GM21390 (cell line): ENCODE measurements at regions not wholly inside any gene's neighbourhood (a gene's known extent, or its start where the extent isn't known, plus 50 kb on each side); places are given as distances from the start of the nearest gene placed in this dataset.

Experiments used
- ATAC-seq: cut with Tn5 transposase; IDR thresholded peaks from one replicate; pipeline ENCODE4 v1.9.1; 2021; ENCODE audit not compliant: unreplicated experiment

DNA sequence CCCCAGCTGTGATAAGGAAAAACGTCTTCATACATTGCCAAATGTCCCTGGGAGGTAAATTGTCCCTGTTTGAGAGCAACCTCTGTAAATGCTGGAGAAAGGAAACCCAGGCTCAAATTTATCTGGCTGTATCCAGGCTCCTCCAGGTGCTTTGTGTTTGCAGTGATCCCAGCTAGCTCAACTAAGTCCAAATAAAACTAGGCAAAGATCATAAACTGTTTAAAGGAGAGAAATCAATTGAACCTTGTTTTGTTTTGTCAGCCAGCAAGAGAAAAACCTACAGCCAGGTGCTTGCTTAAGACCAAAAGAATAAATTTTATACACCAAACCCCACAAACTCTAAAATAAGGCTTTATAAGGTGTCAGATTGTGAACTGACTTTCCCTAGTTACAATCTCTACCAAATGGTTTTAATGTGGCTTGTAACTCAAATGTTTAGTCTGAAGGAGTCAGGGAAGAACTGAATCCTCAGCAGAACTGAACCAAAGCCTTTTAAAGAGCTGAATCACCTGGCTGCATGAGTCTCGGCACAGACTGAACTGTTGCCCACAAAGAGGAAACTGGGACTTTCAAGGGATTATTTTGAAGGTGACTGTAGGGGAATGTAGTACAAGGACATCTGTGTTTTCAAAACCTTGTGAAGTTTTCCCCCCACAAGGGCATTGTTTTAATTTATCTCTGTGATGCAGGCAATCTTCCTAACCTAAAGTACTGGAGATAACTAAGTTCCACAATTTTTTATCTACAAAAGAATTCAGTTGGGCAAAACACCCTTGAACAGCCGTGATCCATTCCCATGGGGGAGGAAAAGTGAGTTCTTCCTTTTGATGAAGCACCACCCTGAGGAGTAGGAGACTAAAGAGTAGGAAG lies 201.7 kb upstream of the TARS1 start:
- ATAC-seq, result no peak

DNA sequence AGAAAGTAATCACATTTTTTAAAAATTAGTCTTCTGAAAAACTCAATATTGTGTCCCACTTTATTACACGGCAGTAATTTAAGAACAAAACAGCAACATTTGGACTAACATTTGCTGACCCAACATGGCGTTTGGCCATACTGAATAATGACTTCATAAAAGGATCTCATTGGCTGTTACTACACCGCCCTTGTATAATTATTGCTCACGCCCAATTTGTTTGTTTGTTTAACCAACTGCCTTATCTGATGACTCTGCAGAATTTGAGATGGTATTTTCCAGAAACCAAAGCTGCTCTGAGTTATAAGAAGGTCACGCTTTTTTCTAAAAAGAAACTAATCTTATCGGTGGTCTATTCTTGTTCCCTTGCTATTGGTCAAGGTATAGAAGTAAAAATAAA lies 200.2 kb upstream of the TARS1 start:
- no peak for ATAC-seq

DNA sequence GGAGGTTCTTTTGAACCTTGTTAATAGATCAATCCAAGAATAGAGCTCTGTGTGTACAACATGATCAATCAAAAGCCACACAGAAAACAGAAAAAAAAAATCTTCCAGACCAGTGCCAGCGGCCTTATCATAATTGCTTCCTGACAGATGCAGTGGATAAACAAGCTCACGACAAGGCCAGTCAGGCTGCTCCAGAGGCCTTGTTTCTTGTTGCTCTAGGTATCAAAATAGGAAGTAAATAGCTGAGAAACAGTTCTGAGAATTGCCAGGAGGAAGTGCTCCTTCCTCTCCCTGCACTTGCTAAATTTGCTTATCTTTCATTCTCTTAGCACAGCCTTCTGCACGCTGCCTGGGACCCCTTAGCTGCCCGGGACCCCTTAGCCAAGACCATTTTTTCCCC lies 199.0 kb upstream of the TARS1 start:
- ATAC-seq, result peak; percentile 64

DNA sequence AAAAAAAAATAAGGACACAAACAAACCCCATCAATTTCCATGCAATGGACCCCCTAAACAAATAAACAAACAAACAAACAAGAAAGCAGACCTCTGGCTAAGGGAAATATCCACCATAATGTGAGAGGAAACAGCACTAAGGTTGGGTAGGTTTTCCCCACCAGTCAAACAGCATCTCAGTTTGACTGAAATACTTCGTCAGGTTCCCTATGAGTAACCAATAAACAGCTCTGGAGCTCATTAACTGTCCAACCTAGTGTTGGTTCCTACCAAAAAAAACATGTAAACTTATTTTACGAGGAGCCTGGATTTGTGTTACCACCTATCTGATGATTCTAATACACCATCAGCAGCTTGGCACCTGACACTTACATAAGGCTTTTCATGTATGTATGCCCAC lies 198.5 kb upstream of the TARS1 start:
- no peak for ATAC-seq

DNA sequence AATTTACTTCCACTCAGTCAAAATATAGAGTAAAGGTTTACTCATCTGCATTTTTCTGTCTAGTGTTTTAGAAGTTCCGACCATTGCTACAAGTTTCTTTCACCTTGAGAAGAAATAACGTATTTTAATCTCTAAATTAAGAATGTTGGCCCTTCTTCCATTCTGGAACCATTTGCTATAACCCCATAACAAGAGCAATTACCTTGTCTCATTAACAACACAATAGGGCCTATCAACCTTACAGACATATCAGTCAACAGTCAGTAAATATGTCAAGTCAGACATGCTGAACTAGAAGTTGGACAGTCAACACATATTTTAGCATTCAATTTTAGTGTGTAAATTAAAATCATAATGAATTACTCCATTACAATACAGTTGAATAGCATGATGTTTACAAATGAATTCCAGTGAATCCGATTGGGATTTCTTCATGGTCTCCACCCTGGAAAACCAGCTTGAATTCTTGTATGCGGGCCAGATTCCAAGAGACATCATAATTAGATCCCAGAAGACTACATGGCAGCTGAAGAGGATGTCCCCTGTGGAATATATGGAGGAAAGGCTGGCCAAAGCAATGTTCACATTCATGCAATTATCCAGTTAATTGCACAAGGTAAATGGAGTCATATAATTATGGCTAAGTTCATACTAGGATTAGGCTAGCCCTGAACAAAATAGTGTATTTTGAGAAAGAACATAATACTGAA lies 196.2 kb upstream of the TARS1 start:
- no peak for ATAC-seq

DNA sequence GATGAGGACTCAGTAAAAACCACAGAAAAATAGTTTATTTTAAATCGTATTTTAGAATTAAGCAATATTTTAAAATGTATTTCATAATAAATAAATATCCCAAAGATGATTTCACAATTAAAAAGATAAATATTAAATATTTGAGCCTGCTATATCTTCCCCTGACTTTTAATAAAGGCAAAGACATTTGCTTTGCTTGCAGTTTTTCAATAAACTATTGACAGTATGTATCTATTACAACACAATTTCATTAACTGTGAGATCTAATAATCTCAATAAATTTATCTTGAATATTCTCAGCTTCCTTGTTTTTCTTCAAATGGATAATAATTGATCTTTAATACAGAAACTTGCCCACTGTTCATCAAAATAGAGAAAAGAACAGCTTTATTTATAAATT lies 186.2 kb upstream of the TARS1 start:
- ATAC-seq, result no peak

DNA sequence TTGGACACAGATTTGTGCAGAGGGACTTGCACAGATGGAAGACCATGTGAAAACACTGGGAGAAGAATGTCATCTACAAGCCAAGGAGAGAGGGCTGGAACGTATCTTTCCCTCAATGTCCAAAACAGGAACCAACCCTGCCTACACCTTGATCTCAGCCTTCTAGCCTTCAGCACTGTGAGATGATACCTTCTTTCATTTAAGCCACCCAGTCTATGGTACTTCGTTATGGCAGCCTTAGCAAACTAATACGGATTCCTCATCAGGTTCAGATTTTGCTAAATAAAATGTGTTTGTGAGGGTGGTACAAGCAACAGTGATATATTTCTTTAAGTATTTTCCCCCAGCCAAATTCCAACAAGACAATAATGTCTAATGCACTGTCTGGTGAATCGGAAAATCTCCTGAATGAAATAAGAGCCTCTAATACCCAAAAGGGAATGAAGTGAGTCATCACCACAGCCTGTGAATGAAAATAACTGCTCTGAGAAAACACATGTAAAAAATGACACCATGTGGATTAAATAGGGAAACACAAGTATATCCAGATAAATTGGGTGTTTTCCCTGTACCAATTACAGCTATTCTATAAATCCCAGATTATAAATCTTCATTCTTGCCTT lies 182.8 kb upstream of the TARS1 start:
- ATAC-seq, result no peak

DNA sequence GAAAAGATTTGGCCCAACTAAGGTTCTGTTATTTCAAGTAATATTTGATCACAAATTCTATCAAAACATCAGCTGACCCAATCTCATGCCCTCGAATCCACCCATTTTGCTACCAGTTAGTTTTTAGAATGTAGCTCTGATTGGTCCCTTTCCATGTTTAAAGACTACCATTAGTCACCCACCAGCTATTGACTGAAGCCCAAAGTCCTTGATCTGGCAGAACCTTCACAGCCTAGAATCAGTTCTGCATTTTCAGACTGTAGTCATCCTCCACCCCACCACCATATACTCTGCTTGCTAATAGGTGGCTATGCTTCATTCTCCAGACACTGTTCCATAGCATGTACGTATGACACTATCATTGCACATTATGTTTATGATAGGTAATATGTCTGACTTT lies 182.2 kb upstream of the TARS1 start:
- no peak for ATAC-seq

DNA sequence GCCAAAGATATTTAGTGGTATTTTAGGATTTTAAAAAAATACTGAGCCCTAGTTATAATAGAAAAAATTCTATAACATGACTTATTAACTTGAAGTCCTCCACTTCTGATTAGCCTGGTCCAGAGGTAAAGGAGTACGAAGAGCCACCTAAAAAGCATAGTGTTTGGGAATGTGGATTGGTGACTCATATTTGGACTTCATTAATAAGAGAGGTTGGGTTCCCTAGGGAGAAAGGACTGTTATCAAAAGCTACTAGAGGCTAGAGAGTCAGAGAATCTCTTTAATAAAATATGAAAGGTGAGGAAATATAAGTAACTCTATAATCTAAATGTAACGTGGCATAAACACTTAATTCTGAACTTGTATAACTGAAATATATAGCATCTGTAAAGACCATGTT lies 180.7 kb upstream of the TARS1 start:
- ATAC-seq, result no peak

DNA sequence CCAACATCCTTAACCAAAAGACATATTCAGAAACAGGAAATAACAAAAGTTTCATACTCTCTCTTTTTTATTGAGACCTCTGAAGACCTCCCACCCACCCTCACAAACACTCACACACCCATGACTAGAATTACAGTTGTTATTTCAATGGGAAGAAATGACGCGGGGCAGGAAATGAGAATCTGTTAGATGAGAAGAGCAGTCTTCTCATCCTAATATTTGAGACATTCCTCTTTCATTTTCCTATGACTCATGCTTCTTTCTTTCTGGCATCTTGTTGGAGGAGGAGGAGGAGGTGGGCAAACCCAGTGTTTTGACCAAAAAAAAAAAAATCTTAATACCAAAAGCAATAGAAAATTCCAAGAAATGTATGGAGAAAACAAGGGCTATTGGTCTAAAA lies 179.5 kb upstream of the TARS1 start:
- ATAC-seq, result no peak

DNA sequence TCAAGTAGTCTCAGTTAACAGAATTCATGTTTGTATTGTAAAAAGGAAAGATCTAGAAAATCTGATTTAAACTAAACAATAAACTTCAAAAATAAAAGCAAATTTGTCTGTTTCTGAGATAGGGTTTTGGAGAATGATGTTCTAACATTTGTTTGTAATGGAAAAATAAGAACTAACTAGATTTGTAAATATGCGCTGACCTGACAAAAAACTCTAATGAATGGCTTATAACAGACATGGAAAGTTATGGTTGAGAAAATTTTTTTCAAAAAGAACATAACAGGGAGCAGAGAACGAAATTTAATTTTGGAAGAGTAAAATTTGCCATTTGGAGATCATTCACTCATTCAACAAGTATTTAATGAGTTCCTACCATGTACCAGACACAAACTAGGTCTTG lies 179.0 kb upstream of the TARS1 start:
- no peak for ATAC-seq

DNA sequence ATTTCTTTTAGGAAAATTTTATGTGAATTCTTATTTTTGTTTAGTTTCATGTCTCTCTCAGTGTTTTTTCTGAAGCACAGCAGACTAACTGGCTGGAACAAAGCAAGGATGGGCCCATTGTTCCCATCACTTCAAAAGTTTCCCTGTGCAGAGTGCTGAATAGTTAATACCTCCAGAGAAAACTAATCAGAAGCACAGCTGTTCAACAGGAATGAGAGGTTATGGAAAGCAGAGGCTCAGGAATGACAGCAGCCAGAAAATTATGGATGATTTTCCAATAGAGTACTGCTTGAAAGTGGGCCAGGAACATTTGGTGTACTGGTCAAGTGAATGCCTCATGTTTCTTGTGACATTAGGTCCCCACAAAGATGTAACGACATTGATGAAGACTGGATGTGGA lies 173.0 kb upstream of the TARS1 start:
- ATAC-seq, result no peak

DNA sequence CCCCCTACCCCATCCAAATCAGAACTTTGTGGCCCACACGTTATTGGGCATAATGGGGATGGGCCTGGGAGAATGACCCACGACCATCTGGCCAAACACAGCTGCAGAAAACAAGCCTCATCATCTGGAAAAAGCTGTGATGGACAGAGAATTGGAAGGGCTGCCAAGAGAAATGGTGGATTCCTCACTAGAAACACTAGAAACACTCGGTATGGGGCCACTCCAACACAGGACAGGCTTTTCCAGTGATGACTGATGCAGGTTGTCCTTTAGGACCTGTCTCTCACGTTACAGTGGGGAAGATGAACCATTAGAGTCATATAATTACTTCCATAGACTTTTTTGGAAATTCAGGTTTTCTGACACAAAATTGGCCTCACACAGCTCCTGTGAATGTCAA lies 172.4 kb upstream of the TARS1 start:
- no peak for ATAC-seq

DNA sequence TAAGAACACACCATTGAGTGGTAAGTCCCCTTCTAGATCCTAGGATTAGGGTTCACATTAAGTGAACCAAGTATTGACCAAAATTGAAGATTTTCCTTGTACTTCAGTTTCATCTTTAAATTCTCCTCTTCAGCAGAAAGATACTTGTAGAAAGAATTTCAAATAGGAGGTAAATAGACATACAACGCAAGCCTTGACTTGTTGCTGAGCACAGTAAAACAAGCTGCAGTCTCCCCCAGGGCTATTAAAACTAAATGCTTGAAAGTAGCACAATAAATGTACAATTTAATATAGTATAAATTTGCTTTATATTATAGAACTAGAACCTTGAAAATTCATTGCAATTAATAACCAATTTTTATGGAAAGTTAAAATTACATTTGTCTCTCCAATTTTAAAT lies 170.1 kb upstream of the TARS1 start:
- no peak for ATAC-seq

DNA sequence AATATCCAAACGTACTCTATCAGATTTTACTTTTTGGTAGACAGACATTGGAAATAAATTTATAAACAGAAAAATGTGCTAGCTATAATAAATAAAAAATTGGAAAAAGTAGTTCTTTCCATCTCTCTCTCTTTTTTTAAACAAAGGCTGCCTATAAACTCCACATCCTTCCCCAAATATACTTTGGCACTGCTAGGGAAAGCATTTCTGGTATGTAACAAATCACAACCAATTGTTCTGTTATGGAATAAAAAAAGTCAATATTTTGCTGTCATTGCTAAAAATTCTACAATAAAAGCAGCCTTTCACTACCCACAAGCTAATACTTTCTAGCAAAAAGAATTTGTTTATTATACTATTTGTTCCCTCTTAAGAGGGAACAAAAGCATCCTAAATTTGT lies 169.2 kb upstream of the TARS1 start:
- ATAC-seq, result no peak

DNA sequence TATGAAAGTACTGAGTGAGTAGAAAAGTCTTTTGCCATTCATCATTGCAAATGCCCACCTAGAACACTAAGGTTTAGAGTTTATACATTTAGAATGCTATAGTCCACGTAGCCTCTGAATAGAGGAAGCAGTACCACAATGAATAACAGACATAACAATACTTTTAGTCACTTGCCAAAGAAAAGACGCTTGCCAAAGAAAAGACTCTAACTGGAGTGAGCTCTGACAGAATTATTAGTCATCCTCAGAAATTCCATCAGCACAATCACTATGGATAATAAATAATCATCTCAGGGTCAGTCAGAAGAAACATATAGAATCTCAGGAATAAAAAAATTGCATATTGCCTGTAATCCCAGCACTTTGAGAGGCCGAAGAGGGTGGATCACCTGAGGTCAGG lies 168.5 kb upstream of the TARS1 start:
- ATAC-seq, result no peak

DNA sequence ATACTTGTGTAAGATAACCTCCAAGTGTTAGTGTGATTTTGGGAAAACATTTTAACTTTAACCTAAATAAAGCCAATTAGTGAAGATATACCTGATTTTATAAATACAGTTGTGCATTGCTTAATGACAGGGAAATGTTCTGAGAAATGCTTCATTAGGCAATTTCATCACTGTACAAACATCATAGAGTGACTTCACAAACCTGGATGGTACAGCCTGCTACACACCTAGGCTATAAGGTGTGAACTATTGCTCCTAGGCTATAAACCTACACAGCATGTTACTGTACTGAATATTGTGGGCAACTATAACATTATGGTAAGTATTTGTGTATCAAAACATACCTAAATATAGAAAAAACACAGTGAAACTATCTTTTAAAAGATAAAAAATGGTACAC lies 166.8 kb upstream of the TARS1 start:
- no peak for ATAC-seq

DNA sequence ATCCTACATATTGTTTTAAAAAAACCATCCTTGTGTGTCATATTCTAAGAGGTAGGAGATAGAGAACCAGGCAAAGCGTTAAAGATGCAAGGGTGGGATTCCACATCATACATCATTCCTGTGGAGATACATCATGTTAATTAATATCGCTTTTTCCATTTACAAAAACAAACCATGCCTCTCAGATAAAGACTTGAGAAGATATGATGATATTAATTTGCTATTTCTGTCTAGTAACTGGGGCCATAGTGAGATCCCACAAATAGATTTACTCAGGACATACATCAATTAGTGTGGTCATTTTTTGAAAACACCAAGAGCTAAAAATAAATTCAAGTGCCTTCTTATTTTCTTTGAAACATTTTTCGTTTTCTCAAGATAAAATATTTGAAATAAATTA lies 165.4 kb upstream of the TARS1 start:
- ATAC-seq, result no peak

DNA sequence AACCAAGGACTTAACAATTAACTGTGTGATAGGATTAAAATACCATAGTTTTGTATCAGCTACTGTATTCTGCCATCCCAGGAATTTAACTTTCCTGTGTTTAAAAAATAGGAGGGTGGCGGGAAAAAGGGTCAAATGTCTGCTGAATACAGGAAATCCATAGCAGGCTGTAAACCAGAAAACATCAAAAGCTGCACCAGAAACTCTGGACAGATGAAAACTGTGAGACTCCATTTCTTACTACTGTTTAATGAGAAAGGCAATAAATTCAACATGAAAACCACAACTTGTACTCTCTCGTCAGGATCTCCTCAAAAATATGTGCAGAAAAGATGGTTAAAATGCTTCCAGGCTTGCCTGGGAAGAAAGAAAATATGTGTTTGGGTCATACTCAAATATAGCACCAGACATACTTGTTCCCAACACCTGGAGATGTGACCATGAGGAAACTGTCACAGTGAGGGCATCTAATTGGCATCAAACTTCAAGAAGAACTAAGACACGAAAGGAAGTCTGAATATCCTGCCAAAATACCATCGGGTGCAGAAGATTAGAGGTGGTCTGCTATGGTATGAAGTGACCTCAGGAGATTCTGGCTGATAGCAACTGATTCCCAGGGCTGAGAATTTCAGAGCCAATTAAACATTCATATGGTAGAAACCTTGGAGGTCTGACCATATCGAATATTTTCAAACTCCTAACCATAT lies 164.7 kb upstream of the TARS1 start:
- ATAC-seq, result no peak

DNA sequence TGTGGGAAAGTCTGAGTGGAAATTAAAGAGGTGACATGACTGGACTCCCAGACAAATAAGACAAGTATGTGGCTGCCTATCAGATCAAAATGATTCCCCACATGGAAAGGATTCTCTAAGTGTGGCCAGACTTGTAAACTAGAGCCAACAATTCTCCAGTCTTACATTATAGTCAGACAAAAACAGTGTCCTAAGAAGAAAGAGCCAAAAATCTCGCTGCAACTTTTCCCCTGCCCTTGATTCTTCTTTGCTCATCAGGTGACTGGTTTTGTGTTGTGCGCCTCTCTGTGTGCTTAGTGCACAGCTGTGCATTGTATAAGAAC lies 164.2 kb upstream of the TARS1 start:
- no peak for ATAC-seq

DNA sequence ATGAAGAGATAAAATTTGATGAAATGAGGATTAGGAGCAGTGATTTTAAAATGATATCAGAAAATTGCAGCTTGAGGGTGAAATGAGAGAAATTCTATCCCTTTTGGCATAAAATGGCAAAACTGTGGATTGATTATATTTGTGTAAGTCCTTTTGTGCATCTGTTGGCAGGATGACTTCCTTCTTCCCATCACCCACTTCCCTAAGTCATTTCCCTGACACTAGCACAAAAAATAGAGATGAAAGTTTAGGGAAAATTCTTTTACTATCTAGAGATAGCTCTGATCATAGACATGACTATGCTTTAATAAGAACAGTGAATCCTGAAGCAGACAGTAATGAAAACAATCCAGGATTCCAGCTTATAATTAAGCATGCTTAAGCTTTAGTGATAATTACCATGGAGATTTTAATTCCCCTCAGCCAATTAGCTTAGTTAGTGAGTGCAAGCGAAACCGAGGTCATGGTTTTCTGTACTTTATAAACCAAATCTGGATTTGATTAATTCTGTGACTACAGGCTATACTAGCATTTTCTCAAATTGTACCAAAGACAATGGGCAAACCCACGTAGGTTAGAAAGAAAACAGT lies 163.6 kb upstream of the TARS1 start:
- ATAC-seq, result no peak
